B cell (primary cell): ENCODE measurements at regions not wholly inside any gene's neighbourhood (a gene's known extent, or its start where the extent isn't known, plus 50 kb on each side); places are given as distances from the start of the nearest gene placed in this dataset.

Experiments used
- CTCF ChIP-seq: fragments of 200-600 bp; IDR thresholded peaks from one replicate; pipeline ENCODE4 v1.8.0; 2022; ENCODE audit warnings: antibody characterized with exemption, mild to moderate bottlenecking
- EZH2 ChIP-seq: IDR thresholded peaks from 2 replicates; pipeline ENCODE4 v1.6.1; 2012; ENCODE audit warnings: borderline replicate concordance, low read depth, mild to moderate bottlenecking, moderate library complexity, low read length; ENCODE audit not compliant: insufficient read depth, poor library complexity, severe bottlenecking

- TF ChIP-seq CTCF (no peak), EZH2 (no peak)
Observed at GRCh38 chr14:44774396-44774795, 187.4 kb downstream of the KLHL28 start.
